Glutamatergic neuron (in vitro differentiated cells): ENCODE measurements at regions not wholly inside any gene's neighbourhood (a gene's known extent, or its start where the extent isn't known, plus 50 kb on each side); places are given as distances from the start of the nearest gene placed in this dataset.

Source experiments
- DNase-seq: peaks from one replicate; pipeline ENCODE4 v3.0.0; 2022
- H3K27ac Mint-ChIP-seq: one replicate; pipeline ENCODE4 v1.8.0; 2020; ENCODE audit warnings: mild to moderate bottlenecking, mixed read lengths, inconsistent platforms; ENCODE audit not compliant: unreplicated experiment
- H3K27me3 Mint-ChIP-seq: one replicate; pipeline ENCODE4 v1.8.0; 2020; ENCODE audit warnings: mild to moderate bottlenecking, moderate library complexity, mixed read lengths, inconsistent platforms; ENCODE audit not compliant: unreplicated experiment
- H3K36me3 Mint-ChIP-seq: one replicate; pipeline ENCODE4 v1.8.0; 2020; ENCODE audit warnings: mild to moderate bottlenecking, mixed read lengths, inconsistent platforms; ENCODE audit not compliant: unreplicated experiment
- H3K4me1 Mint-ChIP-seq: one replicate; pipeline ENCODE4 v1.8.0; 2020; ENCODE audit warnings: mild to moderate bottlenecking, low read depth, mixed read lengths, inconsistent platforms; ENCODE audit not compliant: unreplicated experiment
- H3K4me3 Mint-ChIP-seq: one replicate; pipeline ENCODE4 v1.8.0; 2020; ENCODE audit warnings: mild to moderate bottlenecking, mixed read lengths, inconsistent platforms; ENCODE audit not compliant: unreplicated experiment
- H3K9me3 Mint-ChIP-seq: one replicate; pipeline ENCODE4 v1.8.0; 2020; ENCODE audit warnings: mild to moderate bottlenecking, moderate library complexity, mixed read lengths, inconsistent platforms; ENCODE audit not compliant: unreplicated experiment
- TF ChIP-seq, protein P1 (sequence below): fragments of 200-600 bp; sonication (generic); IDR thresholded peaks from one replicate; pipeline ENCODE4 v1.5.0; 2021; ENCODE audit not compliant: partially characterized antibody, unreplicated experiment

DNA sequence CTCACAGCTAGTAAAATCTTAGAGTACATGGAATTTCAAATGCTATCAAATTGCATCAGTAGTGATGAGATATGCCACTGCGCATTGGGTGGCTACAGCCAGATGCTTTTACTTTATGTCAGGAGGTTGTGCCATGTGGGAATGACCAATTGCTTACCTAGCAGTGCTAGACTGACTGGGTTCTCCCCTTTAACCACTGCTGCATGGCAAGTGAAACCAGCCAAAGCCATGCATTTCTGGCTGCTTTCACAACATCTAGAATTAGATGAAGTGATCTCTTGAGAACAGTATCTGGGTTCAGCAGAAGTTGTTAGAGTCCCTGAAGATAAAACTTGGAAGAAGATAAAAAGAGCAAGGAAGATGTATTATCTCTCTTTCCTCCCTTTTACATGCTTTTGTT is 1174.2 kb upstream of the CDH2 start:
- H3K4me3 Mint-ChIP-seq: no peak overlapping the region
- TF ChIP-seq, protein P1, sequence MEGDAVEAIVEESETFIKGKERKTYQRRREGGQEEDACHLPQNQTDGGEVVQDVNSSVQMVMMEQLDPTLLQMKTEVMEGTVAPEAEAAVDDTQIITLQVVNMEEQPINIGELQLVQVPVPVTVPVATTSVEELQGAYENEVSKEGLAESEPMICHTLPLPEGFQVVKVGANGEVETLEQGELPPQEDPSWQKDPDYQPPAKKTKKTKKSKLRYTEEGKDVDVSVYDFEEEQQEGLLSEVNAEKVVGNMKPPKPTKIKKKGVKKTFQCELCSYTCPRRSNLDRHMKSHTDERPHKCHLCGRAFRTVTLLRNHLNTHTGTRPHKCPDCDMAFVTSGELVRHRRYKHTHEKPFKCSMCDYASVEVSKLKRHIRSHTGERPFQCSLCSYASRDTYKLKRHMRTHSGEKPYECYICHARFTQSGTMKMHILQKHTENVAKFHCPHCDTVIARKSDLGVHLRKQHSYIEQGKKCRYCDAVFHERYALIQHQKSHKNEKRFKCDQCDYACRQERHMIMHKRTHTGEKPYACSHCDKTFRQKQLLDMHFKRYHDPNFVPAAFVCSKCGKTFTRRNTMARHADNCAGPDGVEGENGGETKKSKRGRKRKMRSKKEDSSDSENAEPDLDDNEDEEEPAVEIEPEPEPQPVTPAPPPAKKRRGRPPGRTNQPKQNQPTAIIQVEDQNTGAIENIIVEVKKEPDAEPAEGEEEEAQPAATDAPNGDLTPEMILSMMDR: no peak
- no peak overlapping the region for H3K27ac Mint-ChIP-seq
- H3K27me3 Mint-ChIP-seq: no peaks in the 10 kb centered on the region
- peaks cover 6% of the 10 kb centered on the region for H3K36me3 Mint-ChIP-seq
- no peak for DNase-seq
- no peaks in the 10 kb centered on the region for H3K4me1 Mint-ChIP-seq
- no peaks in the 10 kb centered on the region for H3K9me3 Mint-ChIP-seq

DNA sequence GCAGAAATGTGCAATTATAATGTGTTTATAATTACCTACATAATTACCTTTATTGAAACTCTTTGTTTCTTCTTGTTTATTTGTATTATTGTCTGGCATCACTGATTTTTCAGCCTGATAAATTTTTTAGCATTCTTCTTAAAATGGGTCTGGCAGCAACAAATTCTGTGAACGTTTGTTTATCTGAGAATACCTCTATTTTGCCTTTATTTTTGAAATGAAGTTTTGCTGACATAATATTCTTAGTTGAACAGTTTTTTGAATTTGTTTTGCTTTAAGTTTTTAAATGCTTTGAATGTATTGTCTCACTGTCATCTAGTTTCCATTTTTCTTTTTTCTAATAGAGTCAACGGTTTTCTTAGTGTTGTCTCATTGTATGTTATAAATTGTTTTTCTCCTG is 1152.0 kb upstream of the CDH2 start:
- DNase-seq: no peak
- no peak overlapping the region for H3K4me3 Mint-ChIP-seq
- TF ChIP-seq, protein P1: no peak
- H3K36me3 Mint-ChIP-seq: no peaks in the 10 kb centered on the region
- H3K27ac Mint-ChIP-seq: no peak overlapping the region
- no peaks in the 10 kb centered on the region for H3K27me3 Mint-ChIP-seq
- H3K4me1 Mint-ChIP-seq: no peaks in the 10 kb centered on the region
- H3K9me3 Mint-ChIP-seq: no peaks in the 10 kb centered on the region

DNA sequence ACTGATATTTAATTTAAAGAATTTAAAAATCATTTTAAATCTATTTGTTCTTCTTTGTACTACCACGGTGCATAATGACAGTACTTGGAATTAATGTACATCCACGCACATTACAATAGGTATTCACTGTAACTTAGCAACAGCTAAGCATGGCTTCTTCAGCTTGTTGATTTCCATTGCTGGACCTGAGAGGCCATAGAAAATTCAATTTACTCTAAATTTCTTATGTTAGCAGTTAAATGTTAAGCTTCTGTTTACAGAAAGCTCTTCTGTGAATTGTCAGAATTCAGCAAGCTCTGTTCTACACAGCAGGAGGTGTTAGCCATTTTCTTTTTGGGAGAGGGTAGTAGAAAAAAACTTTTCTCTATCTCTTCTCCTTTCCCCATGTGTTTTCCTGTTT is 1149.3 kb upstream of the CDH2 start:
- H3K9me3 Mint-ChIP-seq: no peaks in the 10 kb centered on the region
- H3K27ac Mint-ChIP-seq: no peak overlapping the region
- no peaks in the 10 kb centered on the region for H3K4me1 Mint-ChIP-seq
- DNase-seq: no peak
- no peak overlapping the region for H3K4me3 Mint-ChIP-seq
- H3K36me3 Mint-ChIP-seq: no peaks in the 10 kb centered on the region
- no peaks in the 10 kb centered on the region for H3K27me3 Mint-ChIP-seq
- TF ChIP-seq, protein P1: no peak

DNA sequence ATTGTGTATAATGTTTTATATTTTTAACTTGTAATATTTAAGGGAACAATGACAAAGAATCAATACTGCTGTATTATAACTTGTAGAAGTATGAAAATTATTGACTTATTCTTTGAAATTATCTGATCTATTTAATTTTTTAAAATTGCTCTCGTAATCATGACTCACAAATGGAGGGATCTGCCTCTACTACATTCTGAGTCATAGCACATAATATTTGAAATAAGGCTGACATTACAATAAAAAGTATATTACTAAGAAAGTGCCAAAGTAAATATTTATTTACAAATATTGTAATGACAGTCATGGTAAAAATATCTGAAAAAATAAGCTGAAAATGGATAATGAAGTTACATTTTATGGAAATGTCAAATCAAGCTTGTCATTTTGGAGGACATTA is 1144.6 kb upstream of the CDH2 start:
- Mint-ChIP-seq H3K36me3 (no peaks in the 10 kb centered on the region), H3K4me1 (no peaks in the 10 kb centered on the region), H3K27me3 (no peaks in the 10 kb centered on the region), H3K4me3 (no peak overlapping the region), H3K27ac (no peak overlapping the region), H3K9me3 (no peaks in the 10 kb centered on the region)
- TF ChIP-seq, protein P1: no peak
- no peak for DNase-seq

DNA sequence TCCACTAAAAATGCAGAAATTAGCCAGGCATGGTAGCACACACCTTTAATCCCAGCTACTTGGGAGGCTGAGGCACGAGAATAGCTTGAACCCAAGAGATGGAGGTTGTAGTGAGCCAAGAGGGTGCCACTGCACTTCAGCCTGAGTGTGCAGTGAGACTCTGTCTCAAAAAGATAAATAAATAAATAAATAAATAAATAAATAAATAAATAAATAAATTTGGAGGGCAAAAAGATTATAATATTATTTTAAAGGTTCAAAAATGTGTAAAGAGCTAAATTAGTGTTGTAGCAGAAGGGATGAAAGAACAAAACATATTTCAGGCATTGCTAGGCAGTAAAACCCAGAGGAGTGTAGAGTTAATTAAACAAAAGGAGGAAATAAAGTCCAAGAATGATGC is 1136.4 kb upstream of the CDH2 start:
- no peak for DNase-seq
- Mint-ChIP-seq H3K4me3 (no peak overlapping the region), H3K36me3 (no peaks in the 10 kb centered on the region), H3K27me3 (no peaks in the 10 kb centered on the region), H3K27ac (no peak overlapping the region), H3K4me1 (peaks cover 4% of the 10 kb centered on the region), H3K9me3 (no peaks in the 10 kb centered on the region)
- TF ChIP-seq, protein P1: no peak
